Fibroblast of skin of scalp (primary cell): ENCODE measurements at regions not wholly inside any gene's neighbourhood (a gene's known extent, or its start where the extent isn't known, plus 50 kb on each side); places are given as distances from the start of the nearest gene placed in this dataset.
A peak's percentile ranks its signal among the peaks of the same experiment; 100 is the strongest.

ENCODE experiments used
- DNase-seq: peaks from one replicate; pipeline ENCODE4 v3.0.0-alpha.2; 2013

DNA sequence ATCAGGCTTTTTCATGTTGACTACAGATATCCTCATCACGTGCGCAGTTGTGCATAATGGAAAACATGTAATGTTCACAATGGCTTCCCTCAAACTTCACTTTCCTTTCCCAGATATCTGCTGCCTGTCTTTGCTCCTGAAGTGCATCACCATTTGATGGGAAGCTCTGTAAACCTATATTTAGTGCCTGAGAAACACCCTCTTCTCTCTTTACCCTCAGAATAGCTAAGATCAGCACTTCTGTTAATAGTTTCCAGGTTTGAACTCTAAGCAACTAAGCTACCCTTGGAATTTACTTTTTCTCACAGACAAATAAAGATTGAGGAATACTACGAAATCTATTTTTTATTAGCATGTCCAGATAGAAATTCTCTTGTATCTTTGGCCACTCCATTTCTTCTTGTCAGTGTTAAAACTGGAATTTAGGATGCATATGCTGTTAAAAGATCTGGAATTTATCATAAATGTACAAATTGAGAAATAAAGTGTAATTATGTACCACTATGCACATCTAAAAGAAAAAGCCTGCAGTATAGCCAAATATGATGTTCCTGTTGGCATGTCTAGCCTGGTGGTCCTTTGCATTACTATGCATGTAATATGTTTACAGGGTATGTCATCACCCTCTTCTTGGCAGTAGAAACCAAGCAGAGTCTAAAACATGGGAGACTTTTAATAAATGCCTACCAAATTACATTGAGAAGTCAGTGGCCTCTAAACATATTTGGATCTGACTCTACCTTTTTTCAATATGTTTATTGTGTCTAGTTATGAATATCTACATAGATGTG, 278.7 kb downstream of the FIGN start:
- DNase-seq: no peak

DNA sequence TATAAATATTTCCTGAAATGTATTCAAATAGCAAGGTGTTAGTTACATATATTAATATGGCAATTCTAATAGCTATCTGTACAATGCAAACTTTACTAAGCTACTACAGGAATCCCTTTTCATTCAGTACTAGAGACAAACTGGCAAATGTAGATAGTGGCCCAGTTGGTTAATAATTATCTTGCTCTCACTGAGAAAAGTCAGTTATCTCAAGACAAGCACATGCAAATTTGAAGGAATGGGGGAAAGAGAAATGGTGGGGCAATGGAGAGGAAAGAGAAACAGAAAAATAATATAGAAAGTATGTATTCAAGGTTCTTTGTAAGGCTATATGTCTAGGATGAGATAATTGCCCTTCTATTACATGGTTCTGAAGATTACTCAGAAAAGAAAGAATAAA, 280.0 kb downstream of the FIGN start:
- DNase-seq: no peak

DNA sequence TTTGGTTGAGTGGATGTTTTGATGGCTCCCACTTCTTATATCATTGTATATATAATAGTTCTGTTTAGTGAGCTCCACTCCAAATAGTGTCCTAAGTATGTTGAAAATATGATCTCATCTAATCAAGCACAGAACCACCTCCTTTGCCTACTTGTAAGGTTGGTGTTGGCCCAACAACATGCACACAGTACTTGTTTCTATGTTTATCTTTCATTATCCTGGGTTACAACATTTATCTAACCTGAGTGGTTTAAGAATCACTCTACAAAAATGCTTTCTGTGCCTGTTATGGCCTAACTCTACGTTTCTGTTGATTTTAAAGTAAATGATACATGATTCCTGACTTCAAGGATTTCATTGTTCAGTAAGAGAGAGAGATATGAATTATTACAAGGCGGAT, 281.9 kb downstream of the FIGN start:
- no peak for DNase-seq

DNA sequence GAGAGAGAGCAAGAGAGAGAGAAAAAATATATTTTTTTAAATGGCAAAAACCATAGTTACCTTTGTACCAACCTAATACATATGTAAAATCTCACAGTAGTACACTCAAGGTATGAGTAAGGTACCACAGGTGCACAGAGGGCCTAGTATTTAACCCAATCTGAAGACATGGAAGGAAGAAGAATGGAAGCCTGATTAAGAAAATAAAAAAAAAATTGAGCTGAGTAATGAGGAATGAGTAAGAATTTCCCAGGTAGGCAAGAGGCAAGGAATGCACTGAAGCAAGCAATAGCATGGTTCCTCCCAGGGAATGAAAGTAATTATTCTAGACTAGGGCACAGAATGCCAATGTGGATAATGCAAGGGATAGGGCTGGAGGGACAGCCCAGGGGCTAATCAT, 294.2 kb downstream of the FIGN start:
- no peak for DNase-seq

DNA sequence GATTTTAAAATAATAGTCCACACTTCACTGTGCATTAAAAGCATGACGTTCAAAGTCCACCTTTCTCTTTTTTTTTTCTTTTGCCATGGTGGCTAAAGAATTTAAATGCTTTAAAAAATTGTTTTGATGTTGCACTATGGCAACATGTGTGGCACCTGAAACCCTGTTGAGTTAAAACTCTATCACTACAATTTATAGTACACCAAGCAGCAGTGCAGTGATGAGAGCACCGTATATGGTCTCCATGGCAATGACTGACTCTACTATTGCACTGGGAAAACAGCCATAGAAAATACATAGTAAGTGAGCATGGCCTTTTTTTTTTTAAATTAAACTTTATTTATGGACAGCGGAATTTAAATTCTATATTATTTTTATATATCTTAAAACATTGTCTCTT, 298.8 kb downstream of the FIGN start:
- no peak for DNase-seq

DNA sequence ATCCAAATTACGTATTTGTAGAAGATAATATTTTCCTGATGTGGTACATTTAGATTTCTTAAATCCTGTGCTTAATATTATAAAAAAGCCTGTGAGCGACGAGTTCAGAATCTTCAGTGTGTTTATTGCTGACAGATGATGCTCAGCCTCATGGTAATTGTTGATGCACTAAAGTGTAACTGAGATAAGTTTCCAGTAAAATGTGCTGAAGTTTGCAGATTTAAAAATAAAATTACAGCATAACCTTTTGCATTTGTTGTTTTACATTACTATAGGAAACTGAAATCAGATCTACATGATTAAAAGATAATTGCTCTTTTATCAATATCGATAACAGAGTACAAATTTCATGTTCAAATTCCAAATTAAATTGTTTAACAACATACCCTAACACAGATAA, 307.6 kb downstream of the FIGN start:
- no peak for DNase-seq

DNA sequence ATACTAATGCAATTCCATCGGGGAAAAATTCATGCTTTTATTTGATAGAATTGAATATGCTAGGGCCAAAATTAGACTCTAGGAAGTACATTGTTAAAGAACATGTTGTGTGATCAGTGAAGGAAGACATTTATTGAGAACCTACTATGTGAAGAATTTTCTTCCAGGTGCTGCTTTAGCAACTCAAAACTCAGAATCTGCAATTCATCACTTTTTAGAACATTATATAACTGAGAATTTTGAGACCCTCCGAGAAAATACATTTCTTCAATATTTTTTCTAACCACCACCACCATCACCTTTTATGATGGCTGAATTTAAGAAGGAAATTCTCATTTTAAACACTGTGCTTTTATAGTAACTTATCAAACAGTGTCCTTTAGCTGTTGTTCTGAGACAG, 315.2 kb downstream of the FIGN start:
- no peak for DNase-seq

DNA sequence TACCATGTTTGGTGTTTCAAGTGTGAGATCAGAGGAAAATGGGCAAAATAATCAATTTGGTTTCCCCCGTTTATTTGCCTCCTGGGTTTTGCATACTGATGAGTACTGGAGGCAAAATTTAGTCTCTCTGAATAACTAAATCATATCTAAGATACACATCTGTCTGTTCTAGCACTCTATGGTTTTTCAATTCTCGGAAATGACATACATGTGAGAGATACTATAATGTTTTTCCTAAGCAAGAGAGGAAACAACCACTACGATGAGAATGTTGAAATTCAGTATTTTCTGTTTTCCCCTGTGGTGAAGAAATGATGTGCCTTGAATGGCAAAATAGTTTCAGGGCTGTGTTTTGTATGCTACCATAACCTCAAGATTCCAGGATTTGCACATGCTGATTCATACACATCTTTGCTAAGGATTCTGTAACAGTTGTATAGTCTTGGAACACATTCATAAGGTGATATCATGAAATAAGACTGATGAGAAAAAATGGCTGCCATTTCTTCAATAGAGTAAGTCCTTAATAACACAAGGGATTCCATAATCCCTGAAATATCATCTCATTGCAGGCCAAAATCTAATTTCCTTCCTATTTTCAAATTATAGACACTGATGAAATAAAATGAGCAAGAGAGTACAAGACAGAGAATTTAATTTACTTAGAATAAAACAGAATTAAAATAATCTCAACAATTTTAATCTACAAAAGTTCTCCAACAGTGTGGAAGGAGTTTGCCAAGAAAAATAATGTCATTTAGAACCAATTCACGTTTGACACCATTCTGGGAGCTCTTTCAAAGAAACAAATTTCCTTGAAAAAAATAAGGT, 316.6 kb downstream of the FIGN start:
- DNase-seq: no peak

DNA sequence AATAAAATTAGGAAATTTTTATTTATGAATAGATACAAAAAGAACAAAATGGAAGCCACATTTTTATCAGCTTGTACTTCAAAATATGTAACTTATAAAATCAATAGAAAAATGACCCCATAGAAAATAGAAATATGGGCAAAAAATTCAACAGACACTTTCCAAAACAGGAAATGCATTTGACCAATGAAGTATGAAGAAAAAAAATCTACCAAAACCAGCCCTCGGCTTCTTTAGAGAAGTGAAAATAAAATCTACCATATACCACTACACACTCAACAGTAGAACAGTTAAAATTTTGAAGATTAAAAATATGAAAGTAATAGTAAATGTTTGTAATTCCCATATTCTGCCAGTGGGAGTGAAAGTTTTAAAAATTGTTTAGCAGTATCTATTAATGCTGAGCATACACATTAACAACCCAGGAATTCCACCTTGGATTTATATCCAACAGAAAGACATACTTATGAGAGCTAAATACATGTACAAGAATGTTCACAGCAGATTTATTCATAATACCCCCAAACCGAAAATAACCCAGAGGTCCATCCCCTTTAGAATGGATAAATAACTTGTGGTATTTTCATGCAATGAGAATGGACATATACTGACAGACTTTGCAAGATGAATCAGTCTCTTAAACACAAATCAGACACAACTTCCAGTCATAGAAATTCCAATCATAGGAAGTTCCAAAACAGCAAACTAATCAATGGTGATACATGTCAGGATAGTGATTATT, 318.0 kb downstream of the FIGN start:
- DNase-seq: no peak

DNA sequence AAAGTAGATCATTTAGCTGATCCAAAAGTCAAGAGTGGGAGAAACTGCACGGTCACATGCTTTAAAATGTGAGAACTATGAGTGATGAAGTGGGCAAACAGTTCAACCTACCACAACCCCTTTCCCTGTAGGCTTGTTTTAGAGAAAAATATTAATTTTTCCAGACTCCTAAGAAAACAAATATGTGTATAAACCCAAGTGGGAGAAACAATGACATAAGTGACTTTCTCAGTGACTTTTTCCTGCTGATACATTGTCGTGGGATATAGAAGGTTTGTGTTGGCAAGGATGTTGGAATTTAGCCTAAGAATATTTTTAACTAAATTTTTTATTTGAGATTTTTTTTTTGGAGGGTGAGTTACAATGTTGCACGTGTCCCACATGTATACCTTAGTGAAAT, 321.7 kb downstream of the FIGN start:
- DNase-seq: no peak

DNA sequence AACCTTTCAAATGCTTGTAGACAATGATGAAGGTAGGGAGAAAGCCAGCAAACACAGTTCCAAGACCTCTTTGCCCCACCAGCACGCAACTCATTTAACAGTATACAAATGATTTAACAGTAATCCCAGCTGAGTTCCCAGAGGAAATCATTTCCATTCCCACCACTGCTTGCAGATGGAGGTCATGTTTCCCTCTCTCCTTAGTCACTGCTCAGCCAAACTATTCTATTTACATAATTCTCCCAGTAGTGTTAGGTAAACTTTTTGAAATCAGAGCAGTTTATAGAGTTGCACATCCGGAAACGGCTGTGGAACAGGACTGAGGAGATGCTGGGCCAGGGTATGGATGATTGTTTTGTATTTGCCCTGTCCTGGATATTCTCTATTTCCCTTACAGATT, 328.5 kb downstream of the FIGN start:
- DNase-seq: peak; percentile 8

DNA sequence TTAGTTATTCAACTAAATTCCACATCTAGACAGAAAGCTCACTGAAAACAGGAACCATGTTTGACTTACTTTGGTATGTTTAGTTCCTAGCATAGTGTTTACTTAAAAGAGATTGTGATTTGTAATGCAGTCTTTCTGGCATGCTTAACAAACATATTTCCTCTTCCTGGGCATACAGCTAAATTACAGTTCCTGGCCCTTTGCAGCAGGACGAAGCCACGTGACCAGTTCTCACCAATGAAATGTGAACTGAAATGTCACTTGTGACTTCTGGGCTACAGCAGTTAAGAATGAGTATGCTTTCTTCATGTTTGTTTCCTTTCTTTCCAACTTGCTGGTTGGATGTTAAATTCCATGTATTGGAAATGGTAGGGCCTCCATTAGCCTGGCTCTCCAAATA, 330.5 kb downstream of the FIGN start:
- DNase-seq: no peak

DNA sequence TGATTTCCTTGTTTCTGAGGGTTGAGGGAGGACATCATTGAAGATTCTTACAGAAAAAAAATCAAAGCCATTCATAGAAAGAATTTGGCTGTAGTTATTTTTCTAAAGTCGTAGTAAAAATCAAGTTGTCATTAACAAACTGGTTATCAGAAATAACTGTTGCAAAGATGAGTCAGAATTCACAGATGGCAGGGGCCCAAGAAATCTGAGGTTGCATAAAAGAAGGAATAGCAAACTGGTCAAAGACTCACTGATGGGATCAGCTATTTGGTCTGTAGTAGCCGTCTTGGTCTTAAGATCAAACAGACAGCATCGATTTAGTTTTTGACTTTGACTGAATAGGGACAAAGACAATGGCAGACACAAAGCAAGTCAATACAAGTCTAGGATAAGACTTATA, 334.3 kb downstream of the FIGN start:
- DNase-seq: peak; percentile 42

DNA sequence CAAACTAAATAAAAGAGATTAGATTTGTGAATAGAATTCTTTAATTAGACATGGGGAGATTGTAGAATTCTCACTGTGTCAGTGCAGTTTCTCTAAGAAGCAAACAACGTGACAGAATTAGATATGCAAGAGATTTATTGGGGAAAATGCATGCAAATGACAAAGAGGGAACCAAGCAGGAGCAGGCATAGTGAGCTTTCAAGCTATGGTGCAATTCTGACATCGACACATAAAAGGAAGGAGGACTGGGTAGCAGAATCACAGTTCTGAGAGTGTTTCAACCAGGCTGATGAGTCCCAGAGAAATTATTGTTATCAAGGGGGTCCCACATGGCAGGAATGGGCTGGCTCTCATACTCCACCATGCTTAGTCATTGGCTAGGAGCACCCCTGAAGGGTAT, 338.4 kb downstream of the FIGN start:
- DNase-seq: no peak

DNA sequence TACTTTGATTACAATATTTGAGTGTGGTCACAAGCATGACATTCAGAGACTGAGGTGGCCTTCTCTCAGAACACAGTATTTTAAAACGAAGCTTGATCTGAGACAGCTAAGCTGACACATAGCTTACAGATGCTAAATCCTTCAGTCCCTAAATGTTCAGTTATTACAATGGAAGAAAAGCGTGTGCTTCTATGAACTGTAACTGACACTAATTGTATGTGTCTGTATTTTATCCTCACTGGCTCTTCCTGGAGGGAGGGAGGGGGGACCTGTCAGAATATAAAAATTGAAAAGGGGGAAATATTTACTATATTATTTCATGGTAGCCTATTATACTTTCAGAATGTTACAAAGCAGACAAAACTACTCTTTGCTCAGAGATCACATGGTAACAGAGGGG, 340.2 kb downstream of the FIGN start:
- no peak for DNase-seq

DNA sequence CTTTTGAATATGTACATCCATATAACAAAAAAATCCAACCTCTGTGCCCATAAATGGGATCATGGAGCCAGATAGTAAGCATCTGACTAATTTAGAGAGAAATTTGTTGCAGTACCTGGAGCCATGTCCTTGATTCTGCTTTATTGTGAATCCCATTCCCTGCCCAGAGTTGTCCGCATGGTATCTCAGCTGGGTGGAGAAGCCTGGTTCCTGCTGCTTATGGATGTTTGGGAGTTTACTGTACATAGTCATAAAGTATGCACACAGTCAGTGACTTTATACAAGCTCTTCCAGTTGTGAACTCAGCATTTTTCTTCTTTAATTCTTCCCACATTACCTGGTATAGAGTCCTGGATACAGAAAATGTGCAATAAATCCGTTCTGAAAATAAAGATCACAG, 346.0 kb downstream of the FIGN start:
- DNase-seq: no peak

DNA sequence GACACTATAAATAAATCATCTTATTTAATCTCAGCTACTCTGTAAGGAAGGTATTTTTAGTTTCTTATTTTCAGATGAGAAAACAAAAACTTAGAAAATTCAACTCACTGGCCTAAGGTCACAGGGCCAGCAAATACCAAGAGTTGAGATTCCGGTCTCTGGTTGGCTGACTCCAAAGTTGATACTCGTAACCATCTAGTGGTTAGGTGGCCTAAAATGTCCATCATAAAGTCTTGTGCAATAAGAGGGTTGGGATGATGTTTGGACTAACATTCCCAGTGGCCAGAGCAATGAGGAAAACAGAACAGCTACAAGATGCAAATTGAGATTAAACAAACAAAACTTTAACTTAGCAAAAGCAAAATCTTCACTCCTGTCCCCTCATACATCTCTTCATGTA, 360.3 kb downstream of the FIGN start:
- no peak for DNase-seq

DNA sequence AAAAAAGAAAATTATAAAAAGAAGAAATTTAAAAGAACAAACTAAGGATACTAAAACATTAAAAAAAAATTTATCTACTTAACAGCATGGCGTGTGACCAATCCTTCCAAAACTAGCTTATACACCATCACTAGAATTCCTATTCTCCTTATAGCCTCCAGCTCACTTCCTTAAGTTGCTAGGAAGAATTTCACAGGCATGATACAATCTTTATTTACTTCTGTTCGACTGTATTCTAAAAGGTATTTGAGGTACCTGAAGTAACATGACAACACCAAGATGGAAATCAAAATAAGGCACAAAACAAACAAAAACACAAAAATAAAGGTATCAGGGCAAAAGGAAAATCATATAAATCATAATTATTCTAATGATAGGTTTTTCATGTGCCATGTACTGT, 360.7 kb downstream of the FIGN start:
- no peak for DNase-seq

DNA sequence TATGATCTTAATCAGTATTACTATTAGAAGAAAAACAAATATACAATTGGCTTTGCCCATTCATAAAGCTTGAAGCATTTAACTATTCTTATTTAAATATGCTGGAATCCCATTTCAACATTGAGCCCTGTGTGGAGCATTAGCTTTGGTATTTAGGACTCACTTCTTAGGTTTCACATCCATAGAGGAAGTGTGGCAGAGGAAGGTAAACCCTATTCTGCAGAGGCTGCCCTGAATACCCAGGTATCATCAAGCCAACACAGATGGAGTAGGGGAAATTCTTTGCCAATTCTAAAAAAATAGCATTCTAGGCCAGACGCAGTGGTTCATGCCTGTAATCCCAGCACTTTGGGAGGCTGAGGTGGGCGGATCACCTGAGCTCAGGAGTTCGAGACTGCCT, 361.5 kb downstream of the FIGN start:
- no peak for DNase-seq

DNA sequence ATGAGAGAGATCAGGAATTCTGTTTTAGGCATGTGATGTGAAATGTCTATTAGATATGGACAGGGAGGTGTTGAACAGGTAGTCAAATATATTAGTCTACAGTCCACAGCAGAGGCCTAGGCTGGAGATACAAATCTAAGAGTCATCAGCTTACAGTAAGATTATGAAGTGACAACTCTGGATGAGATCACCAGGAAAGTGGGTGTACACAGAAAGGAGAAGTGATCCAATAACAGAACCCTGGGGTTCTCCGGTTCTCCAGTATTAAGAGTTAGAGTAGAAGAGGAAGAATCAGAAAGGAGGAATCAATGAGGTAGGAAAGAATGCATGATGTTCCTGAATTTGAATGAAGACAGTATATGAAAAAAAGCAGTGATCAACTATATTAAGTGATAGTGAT, 362.3 kb downstream of the FIGN start:
- no peak for DNase-seq

DNA sequence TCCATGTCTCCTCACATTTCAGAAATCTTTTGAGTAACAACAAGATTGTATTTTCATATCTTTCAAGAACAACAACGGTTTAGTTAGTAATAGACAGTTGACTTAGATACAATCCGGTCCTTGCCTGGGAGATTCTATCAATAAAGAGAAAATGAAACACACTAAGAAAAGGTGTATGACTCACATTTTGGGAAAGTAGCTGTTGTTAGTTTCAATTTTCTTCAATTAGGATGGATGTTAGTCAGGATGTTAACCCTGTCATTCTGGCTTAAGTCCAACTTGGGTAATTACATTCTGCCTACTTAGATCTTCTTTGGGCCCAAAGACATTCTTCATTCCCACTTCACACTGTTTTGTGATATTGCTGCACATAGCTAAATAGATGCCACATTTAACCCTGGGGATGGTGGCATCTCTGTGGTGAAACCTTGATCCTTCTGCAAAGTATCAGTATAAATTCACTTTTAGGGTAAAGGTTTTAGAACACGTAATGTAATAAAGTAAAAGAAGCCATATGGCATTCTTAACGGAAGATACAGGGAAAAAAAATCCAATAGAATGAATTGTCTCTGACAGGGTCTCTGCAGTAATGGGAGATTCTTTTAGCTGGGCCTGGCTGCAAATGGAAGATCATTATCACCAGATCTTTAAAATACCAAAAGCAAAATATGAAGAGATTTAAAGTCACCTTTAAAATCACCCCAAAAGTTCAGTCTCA, 365.5 kb downstream of the FIGN start:
- DNase-seq: no peak

DNA sequence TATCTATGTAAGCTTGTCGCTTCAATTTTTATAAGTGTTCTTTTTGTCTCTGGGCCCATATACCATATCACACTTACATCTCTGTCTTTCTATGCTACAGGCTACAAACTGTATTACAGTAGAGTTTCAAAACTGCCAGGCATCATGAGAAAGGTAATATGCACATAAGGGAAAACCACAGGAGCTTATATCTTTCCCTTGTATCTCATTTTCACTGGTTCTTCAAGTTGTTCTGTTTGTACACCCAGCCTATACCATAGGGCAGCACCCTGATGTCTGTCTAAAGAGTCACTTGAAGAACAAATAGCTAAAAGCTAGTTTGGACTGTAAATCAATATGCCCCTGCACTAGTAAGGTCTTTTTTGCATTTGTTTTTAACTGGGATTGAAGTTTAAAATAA, 366.7 kb downstream of the FIGN start:
- DNase-seq: no peak

DNA sequence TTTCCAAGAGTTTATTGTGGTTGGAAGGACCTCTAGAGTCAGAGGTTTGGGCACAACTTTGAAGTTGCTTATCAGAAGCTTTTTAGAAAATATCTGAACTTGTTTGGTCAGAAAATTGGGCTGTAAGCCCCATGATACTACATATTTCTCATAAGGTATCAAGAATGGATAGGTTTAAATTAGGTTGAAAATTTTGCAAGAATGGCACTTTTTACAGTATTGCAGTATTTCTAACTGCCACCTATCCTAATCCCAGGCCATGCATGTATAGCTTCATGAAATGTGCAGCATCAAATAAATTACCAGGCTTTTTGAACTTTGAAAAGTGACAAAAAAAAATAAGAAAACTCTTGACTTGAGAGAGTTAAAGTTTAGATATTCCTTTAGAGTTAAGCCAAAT, 367.2 kb downstream of the FIGN start:
- no peak for DNase-seq
